Vagina (tissue), 2 donors: ENCODE measurements at regions not wholly inside any gene's neighbourhood (a gene's known extent, or its start where the extent isn't known, plus 50 kb on each side); places are given as distances from the start of the nearest gene placed in this dataset.

Experiments
- DNase-seq, 2 donors: peaks; one replicate each; pipeline ENCODE4 v3.0.0-alpha.2; 2017; ENCODE audit errors: extremely low spot score in 2 of 2
- H3K27ac ChIP-seq: fragments of 200-600 bp; sonication (generic); one replicate; pipeline ENCODE4 v1.5.1; 2019
- H3K27me3 ChIP-seq: fragments of 200-600 bp; sonication (generic); one replicate; pipeline ENCODE4 v1.5.1; 2019
- H3K36me3 ChIP-seq, 2 donors: fragments of 200-600 bp; sonication (generic); one replicate each; pipeline ENCODE4 v1.5.1; 2017 to 2019
- H3K4me1 ChIP-seq: fragments of 200-600 bp; sonication (generic); one replicate; pipeline ENCODE4 v1.5.1; 2019
- H3K4me3 ChIP-seq, 2 donors: fragments of 200-600 bp; sonication (generic); 1 replicate in 1 of 2; 2 replicates in 1 of 2; pipeline ENCODE4 v1.5.1; 2016 to 2019
- H3K9me3 ChIP-seq: fragments of 200-600 bp; sonication (generic); one replicate; pipeline ENCODE4 v1.5.1; 2019
- POLR2A ChIP-seq, 2 donors: fragments of 450-650 bp; IDR thresholded peaks; one replicate each; pipeline ENCODE4 v1.6.1; 2017; ENCODE audit warnings: antibody characterized with exemption in 2 of 2, mild to moderate bottlenecking in 2 of 2, moderate library complexity in 2 of 2
- POLR2AphosphoS5 ChIP-seq, 2 donors: sonication (generic); formaldehyde crosslinking; IDR thresholded peaks; one replicate each; pipeline ENCODE4 v1.9.0; 2017; ENCODE audit warnings: antibody characterized with exemption in 2 of 2, mild to moderate bottlenecking in 2 of 2, low read depth in 1 of 2; ENCODE audit not compliant: insufficient read depth in 1 of 2
- intact Hi-C: fragments of 100-400 bp; cut with DNase I; formaldehyde crosslinking; loops from one replicate; pipeline ENCODE4 v1.15.1; 2023
- TF ChIP-seq, protein P1 (sequence below), 3 experiments: fragments of 450-650 bp in 2 of 3; fragments of 200-600 bp in 1 of 3; sonication (generic) in 1 of 3; IDR thresholded peaks; one replicate each; pipeline ENCODE4 v1.5.1; 2017 to 2019; ENCODE audit warnings: antibody characterized with exemption in 3 of 3, mild to moderate bottlenecking in 2 of 3, moderate library complexity in 2 of 3

- intact Hi-C loops: no loop called here
- DNase-seq: no peak
- H3K27me3 ChIP-seq: no peaks in the 10 kb centered on the region
Observed at GRCh38 chr18:31225668-31226067, 63.0 kb upstream of the DSC1 start.

DNA sequence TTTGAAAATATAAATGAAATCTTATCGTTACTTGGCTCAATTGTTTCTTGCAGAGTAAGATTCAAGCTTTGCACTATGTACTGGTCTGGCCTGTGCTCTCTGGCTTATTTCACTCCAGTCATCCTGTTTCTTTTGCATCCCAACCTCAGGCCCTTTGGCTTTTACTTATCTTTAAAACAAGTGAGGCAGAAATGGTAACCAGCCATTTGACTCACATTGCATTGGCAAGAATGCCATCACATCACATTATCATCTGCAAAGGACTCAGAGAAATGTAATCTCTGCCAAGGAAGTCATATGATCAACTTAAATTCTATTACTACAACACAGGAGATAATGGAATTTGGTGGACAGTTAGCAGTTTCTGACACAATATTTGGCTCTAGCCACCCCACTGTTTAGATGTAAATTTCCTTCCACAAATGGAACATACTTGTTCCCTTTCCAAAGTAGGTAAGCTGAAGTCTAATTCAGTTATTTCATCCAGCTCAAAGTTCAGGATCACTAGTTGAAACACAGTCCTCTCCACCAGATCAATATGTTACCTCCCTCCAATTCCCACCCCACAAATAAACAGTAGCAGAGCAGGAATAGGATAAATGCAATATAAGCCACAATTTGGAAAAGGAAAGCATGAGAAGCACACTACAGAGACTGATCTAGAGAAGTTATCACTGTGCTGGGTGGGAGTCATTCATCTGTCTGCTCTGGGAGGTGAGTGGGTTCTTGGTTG lies 65.0 kb upstream of the DSC1 start:
- H3K4me3 ChIP-seq: no peak overlapping the region
- H3K27ac ChIP-seq: no peak overlapping the region
- no peak for DNase-seq
- H3K4me1 ChIP-seq: no peaks in the 10 kb centered on the region
- H3K36me3 ChIP-seq: no peaks in the 10 kb centered on the region
- H3K9me3 ChIP-seq: no peaks in the 10 kb centered on the region
- TF ChIP-seq, protein P1, sequence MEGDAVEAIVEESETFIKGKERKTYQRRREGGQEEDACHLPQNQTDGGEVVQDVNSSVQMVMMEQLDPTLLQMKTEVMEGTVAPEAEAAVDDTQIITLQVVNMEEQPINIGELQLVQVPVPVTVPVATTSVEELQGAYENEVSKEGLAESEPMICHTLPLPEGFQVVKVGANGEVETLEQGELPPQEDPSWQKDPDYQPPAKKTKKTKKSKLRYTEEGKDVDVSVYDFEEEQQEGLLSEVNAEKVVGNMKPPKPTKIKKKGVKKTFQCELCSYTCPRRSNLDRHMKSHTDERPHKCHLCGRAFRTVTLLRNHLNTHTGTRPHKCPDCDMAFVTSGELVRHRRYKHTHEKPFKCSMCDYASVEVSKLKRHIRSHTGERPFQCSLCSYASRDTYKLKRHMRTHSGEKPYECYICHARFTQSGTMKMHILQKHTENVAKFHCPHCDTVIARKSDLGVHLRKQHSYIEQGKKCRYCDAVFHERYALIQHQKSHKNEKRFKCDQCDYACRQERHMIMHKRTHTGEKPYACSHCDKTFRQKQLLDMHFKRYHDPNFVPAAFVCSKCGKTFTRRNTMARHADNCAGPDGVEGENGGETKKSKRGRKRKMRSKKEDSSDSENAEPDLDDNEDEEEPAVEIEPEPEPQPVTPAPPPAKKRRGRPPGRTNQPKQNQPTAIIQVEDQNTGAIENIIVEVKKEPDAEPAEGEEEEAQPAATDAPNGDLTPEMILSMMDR (IDR thresholded peaks at IDR 0.05): no peak
- no peak for TF ChIP-seq POLR2A (IDR thresholded peaks at IDR 0.05)
- TF ChIP-seq POLR2AphosphoS5 (IDR thresholded peaks at IDR 0.05; ENCODE audit: insufficient read depth in 1 of 2, low read depth in 1 of 2): no peak
- no peaks in the 10 kb centered on the region for H3K27me3 ChIP-seq
- intact Hi-C loops: no loop called here

More at GRCh38 chr18:31225668-31226067, 63.0 kb upstream of the DSC1 start:
- Histone ChIP-seq H3K36me3 (no peaks in the 10 kb centered on the region), H3K4me1 (no peaks in the 10 kb centered on the region), H3K4me3 (no peak overlapping the region), H3K9me3 (no peaks in the 10 kb centered on the region), H3K27ac (no peak overlapping the region)
- TF ChIP-seq POLR2AphosphoS5 (IDR thresholded peaks at IDR 0.05; ENCODE audit: insufficient read depth in 1 of 2, low read depth in 1 of 2): no peak

DNA sequence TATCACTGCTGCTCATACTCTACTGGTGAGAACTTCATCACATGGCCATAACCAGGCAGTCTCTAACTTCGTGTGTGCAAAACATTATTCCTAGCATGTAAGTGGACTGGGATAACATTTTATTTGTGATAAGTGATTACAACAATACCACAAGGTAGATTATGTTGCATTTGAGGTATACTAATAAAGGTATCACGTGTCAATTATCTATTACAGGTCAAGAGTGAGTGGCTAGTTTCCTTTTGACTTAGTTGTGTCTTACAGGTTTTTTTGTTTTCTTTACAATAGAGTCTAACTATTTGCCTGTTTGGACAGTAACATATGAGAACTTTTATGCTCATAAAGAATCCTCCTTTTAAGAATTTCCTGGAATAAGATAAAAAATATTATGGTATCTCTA lies 67.2 kb upstream of the DSC1 start:
- Histone ChIP-seq H3K27ac (peak overlapping the region; percentile 54), H3K4me1 (no peaks in the 10 kb centered on the region), H3K36me3 (no peaks in the 10 kb centered on the region), H3K9me3 (no peaks in the 10 kb centered on the region), H3K27me3 (no peaks in the 10 kb centered on the region), H3K4me3 (no peak overlapping the region)
- TF ChIP-seq, protein P1 (IDR thresholded peaks at IDR 0.05): no peak
- TF ChIP-seq POLR2A (IDR thresholded peaks at IDR 0.05) (no peak), POLR2AphosphoS5 (IDR thresholded peaks at IDR 0.05; ENCODE audit: insufficient read depth in 1 of 2, low read depth in 1 of 2) (no peak)
- intact Hi-C loops: no loop called here
- DNase-seq: no peak

DNA sequence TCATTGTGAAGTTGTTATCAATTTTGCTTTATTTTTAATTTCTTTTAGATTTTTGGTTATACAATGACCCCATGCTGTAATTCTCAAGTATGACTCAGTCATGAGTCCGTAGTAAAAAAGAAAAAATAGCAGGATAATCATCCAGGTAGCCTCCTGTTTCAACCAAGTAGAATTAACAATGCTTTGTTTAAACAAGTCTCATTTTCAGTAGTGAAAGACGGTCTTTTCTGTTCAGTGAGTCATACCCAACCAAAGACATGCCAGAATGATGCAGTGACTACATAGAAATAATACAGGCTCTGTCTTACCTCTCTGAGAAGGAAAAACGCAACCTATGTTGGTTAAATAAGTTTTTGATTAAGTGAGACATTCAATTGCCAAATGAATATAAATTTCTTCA lies 67.8 kb upstream of the DSC1 start:
- no peak for DNase-seq
- H3K27ac ChIP-seq: peak overlapping the region; percentile 54
- intact Hi-C loops: no loop called here

GRCh38 chr18:31232013-31232412 lies 69.4 kb upstream of the DSC1 start:
- DNase-seq: no peak
- Histone ChIP-seq H3K4me1 (no peaks in the 10 kb centered on the region), H3K4me3 (no peak overlapping the region), H3K27me3 (no peaks in the 10 kb centered on the region), H3K27ac (no peak overlapping the region), H3K9me3 (no peaks in the 10 kb centered on the region), H3K36me3 (no peaks in the 10 kb centered on the region)
- intact Hi-C loops: no loop called here
- TF ChIP-seq POLR2AphosphoS5 (IDR thresholded peaks at IDR 0.05; ENCODE audit: insufficient read depth in 1 of 2, low read depth in 1 of 2) (no peak), POLR2A (IDR thresholded peaks at IDR 0.05) (no peak)
- TF ChIP-seq, protein P1 (IDR thresholded peaks at IDR 0.05): no peak

More for the DNA sequence above, 67.8 kb upstream of the DSC1 start:
- H3K9me3 ChIP-seq: no peaks in the 10 kb centered on the region
- no peaks in the 10 kb centered on the region for H3K4me1 ChIP-seq
- TF ChIP-seq POLR2A (IDR thresholded peaks at IDR 0.05): no peak
- peak in 1 of 2 donors; percentile 89 for TF ChIP-seq POLR2AphosphoS5 (IDR thresholded peaks at IDR 0.05; ENCODE audit: insufficient read depth in 1 of 2, low read depth in 1 of 2)
- no peaks in the 10 kb centered on the region for H3K36me3 ChIP-seq
- H3K27me3 ChIP-seq: no peaks in the 10 kb centered on the region
- no peak overlapping the region for H3K4me3 ChIP-seq

DNA sequence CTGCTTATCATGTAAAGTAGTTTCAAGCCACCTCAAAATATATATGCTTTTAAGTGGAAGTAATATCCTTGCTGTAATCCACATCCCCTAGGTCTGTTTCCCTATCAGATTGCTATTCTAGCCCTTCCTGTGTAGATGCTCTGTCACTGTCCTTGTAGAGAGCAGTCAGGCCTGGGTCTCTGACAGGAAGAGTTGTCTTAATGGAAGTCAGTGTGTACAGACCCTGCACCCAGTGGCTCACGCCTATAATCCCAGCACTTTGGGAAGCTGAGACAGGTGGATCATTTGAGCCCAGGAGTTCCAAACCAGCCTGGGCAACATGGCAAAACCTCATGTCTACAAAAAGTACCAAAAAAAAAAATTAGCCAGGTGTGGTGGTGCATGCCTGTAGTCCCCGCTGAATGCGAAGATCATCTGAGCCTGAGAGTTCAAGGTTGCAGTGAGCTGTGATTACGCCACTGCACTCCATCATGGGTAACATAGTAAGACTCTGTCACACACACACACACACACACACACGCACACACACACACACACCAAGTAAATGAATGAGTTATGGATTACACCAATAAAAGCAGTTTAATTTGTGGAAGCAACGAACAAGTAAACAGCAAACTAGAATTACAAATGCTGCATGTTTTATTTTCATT lies 70.2 kb upstream of the DSC1 start:
- Histone ChIP-seq H3K4me3 (no peak overlapping the region), H3K9me3 (no peaks in the 10 kb centered on the region), H3K27ac (no peak overlapping the region), H3K27me3 (no peaks in the 10 kb centered on the region), H3K4me1 (no peaks in the 10 kb centered on the region), H3K36me3 (no peaks in the 10 kb centered on the region)
- no peak for DNase-seq
- intact Hi-C loops: no loop called here
- no peak for TF ChIP-seq POLR2A (IDR thresholded peaks at IDR 0.05)
- TF ChIP-seq POLR2AphosphoS5 (IDR thresholded peaks at IDR 0.05; ENCODE audit: insufficient read depth in 1 of 2, low read depth in 1 of 2): no peak
- TF ChIP-seq, protein P1 (IDR thresholded peaks at IDR 0.05): no peak
